Neural cell (in vitro differentiated cells): ENCODE measurements at regions not wholly inside any gene's neighbourhood (a gene's known extent, or its start where the extent isn't known, plus 50 kb on each side); places are given as distances from the start of the nearest gene placed in this dataset.

Experiments
- H2AFZ ChIP-seq: fragments of 200-600, 300-800 bp; sonication (generic), shearing (Covaris generic); 2 replicates; pipeline ENCODE4 v1.6.0; 2014; ENCODE audit warnings: low read depth, mild to moderate bottlenecking, antibody characterized with exemption, low read length, moderate library complexity
- H3F3A ChIP-seq: fragments of 200-600 bp; shearing (Covaris generic); 2 replicates; pipeline ENCODE4 v1.6.1; 2016; ENCODE audit warnings: mild to moderate bottlenecking, moderate library complexity, mixed read lengths, antibody characterized with exemption, low read length; ENCODE audit not compliant: insufficient read depth, poor library complexity, severe bottlenecking
- H3K27ac ChIP-seq: fragments of 200-600, 300-800 bp; sonication (generic), shearing (Covaris generic); 2 replicates; pipeline ENCODE4 v1.5.1; 2014; ENCODE audit warnings: mild to moderate bottlenecking, low read length, moderate library complexity
- H3K27me3 ChIP-seq: fragments of 300-800, 200-600 bp; sonication (generic), shearing (Covaris generic); 2 replicates; pipeline ENCODE4 v1.6.0; 2014; ENCODE audit warnings: mild to moderate bottlenecking, low read depth, low read length, moderate library complexity; ENCODE audit not compliant: insufficient read depth
- H3K36me3 ChIP-seq: fragments of 300-800, 200-600 bp; sonication (generic), shearing (Covaris generic); 2 replicates; pipeline ENCODE4 v1.5.1; 2014; ENCODE audit warnings: mild to moderate bottlenecking, antibody characterized with exemption, low read length, moderate library complexity; ENCODE audit not compliant: insufficient read depth
- H3K4me2 ChIP-seq: fragments of 300-800, 200-600 bp; sonication (generic), shearing (Covaris generic); 2 replicates; pipeline ENCODE4 v1.6.0; 2014; ENCODE audit warnings: mild to moderate bottlenecking, low read length
- H3K4me3 ChIP-seq: fragments of 300-800, 200-600 bp; sonication (generic), shearing (Covaris generic); 2 replicates; pipeline ENCODE4 v1.5.1; 2014; ENCODE audit warnings: mild to moderate bottlenecking, low read length, moderate library complexity
- H3K79me2 ChIP-seq: fragments of 200-600 bp; shearing (Covaris generic); replicated peaks from 2 replicates; pipeline ENCODE4 v1.6.0; 2014; ENCODE audit warnings: mild to moderate bottlenecking, low read length, moderate library complexity; ENCODE audit not compliant: insufficient read depth
- H3K9ac ChIP-seq: fragments of 300-800, 200-600 bp; sonication (generic), shearing (Covaris generic); 2 replicates; pipeline ENCODE4 v1.6.1; 2016; ENCODE audit warnings: mild to moderate bottlenecking, low read length, mixed read lengths
- H3K9me2 ChIP-seq: fragments of 200-600 bp; shearing (Covaris generic); 2 replicates; pipeline ENCODE4 v1.6.1; 2016; ENCODE audit warnings: mild to moderate bottlenecking, low read length, mixed read lengths; ENCODE audit not compliant: insufficient read depth
- H3K9me3 ChIP-seq: fragments of 200-600, 300-800 bp; sonication (generic), shearing (Covaris generic); 2 replicates; pipeline ENCODE4 v1.6.1; 2016; ENCODE audit warnings: mild to moderate bottlenecking, mixed run types, low read length, moderate library complexity, mixed read lengths
- H4K20me1 ChIP-seq: fragments of 200-600 bp; shearing (Covaris generic); 2 replicates; pipeline ENCODE4 v1.6.1; 2016; ENCODE audit warnings: mild to moderate bottlenecking, mixed run types; ENCODE audit not compliant: insufficient read depth
- CTCF ChIP-seq: fragments of 450-650 bp; IDR thresholded peaks from 2 replicates; pipeline ENCODE4 v1.5.1; 2014; ENCODE audit warnings: antibody characterized with exemption, mild to moderate bottlenecking, moderate library complexity; ENCODE audit not compliant: poor library complexity, severe bottlenecking
- EP300 ChIP-seq: fragments of 450-650 bp; conservative IDR thresholded peaks from 2 replicates; pipeline ENCODE4 v1.6.1; 2014; ENCODE audit warnings: antibody characterized with exemption, mild to moderate bottlenecking, moderate library complexity; ENCODE audit not compliant: poor library complexity, severe bottlenecking
- EZH2 ChIP-seq: fragments of 200-600, 300-800 bp; shearing (Covaris generic), sonication (generic); IDR thresholded peaks from 2 replicates; pipeline ENCODE4 v1.6.1; 2014; ENCODE audit warnings: antibody characterized with exemption, low read length, borderline replicate concordance, mild to moderate bottlenecking; ENCODE audit not compliant: insufficient read depth, poor library complexity, severe bottlenecking
- MXI1 ChIP-seq: fragments of 450-650 bp; conservative IDR thresholded peaks from 2 replicates; pipeline ENCODE4 v1.6.1; 2014; ENCODE audit warnings: antibody characterized with exemption, mild to moderate bottlenecking; ENCODE audit not compliant: poor library complexity, severe bottlenecking
- POLR2AphosphoS5 ChIP-seq: IDR thresholded peaks from 2 replicates; pipeline ENCODE4 v1.6.1; 2012
- RAD21 ChIP-seq: fragments of 450-650 bp; conservative IDR thresholded peaks from 2 replicates; pipeline ENCODE4 v1.6.1; 2014; ENCODE audit warnings: antibody characterized with exemption, mild to moderate bottlenecking, moderate library complexity
- REST ChIP-seq: IDR thresholded peaks from 2 replicates; pipeline ENCODE4 v1.6.1; 2012; ENCODE audit warnings: borderline replicate concordance
- SMC3 ChIP-seq: fragments of 450-650 bp; conservative IDR thresholded peaks from 2 replicates; pipeline ENCODE4 v1.6.1; 2014; ENCODE audit warnings: antibody characterized with exemption, mild to moderate bottlenecking, moderate library complexity; ENCODE audit not compliant: poor library complexity
- TAF1 ChIP-seq: IDR thresholded peaks from 2 replicates; pipeline ENCODE4 v1.6.1; 2012; ENCODE audit warnings: low read depth

- Histone ChIP-seq H3K36me3 (no peaks in the 10 kb centered on the region), H3K27ac (no peak overlapping the region), H2AFZ (no peak overlapping the region), H3K79me2 (no peaks in the 10 kb centered on the region), H3K4me2 (no peak overlapping the region), H4K20me1 (no peaks in the 10 kb centered on the region), H3K27me3 (no peaks in the 10 kb centered on the region), H3K9me3 (no peaks in the 10 kb centered on the region), H3K9me2 (no peaks in the 10 kb centered on the region), H3F3A (no peaks in the 10 kb centered on the region), H3K4me3 (no peak overlapping the region), H3K9ac (no peak overlapping the region)
- no peak for TF ChIP-seq MXI1
- TF ChIP-seq TAF1 = no peak
- no peak for TF ChIP-seq SMC3
- TF ChIP-seq EP300 = no peak
- TF ChIP-seq RAD21 = no peak
- no peak for TF ChIP-seq EZH2
- TF ChIP-seq POLR2AphosphoS5 = no peak
- TF ChIP-seq REST = no peak
- TF ChIP-seq CTCF = no peak
Measured at GRCh38 chr22:34236527-34236926, 316.3 kb upstream of the LARGE1 start.

- no peaks in the 10 kb centered on the region for H3K9me2 ChIP-seq
- H2AFZ ChIP-seq = no peak overlapping the region
- TF ChIP-seq MXI1 = no peak
- TF ChIP-seq RAD21 = no peak
- no peak for TF ChIP-seq EP300
- no peak for TF ChIP-seq CTCF
- no peak for TF ChIP-seq REST
- TF ChIP-seq POLR2AphosphoS5 = no peak
- no peak for TF ChIP-seq EZH2
- no peak for TF ChIP-seq TAF1
- TF ChIP-seq SMC3 = no peak
- no peak overlapping the region for H3K9ac ChIP-seq
- no peaks in the 10 kb centered on the region for H4K20me1 ChIP-seq
- no peak overlapping the region for H3K4me2 ChIP-seq
- no peaks in the 10 kb centered on the region for H3K79me2 ChIP-seq
- no peaks in the 10 kb centered on the region for H3F3A ChIP-seq
- H3K9me3 ChIP-seq = no peaks in the 10 kb centered on the region
- H3K27me3 ChIP-seq = no peaks in the 10 kb centered on the region
- H3K27ac ChIP-seq = no peak overlapping the region
- H3K4me3 ChIP-seq = no peak overlapping the region
- H3K36me3 ChIP-seq = no peaks in the 10 kb centered on the region
Measured at GRCh38 chr22:34239421-34239820, 319.1 kb upstream of the LARGE1 start.
